8988T (cell line): ENCODE measurements at regions not wholly inside any gene's neighbourhood (a gene's known extent, or its start where the extent isn't known, plus 50 kb on each side); places are given as distances from the start of the nearest gene placed in this dataset.
"Not testable (repeated sequence)": the region's sequence is repeated elsewhere in the genome, so short reads cannot be mapped to it uniquely, and the experiment has no call there.

Experiments
- DNase-seq: peaks from one replicate; pipeline ENCODE4 v3.0.0; 2011

- no peak for DNase-seq
These were observed 139.1 kb downstream of the CDH26 start for GRCh38 chr20:60097285-60097684.

- no peak for DNase-seq
These were observed 142.6 kb downstream of the CDH26 start for GRCh38 chr20:60100780-60101179.

- no peak for DNase-seq
These were observed 143.1 kb downstream of the CDH26 start for GRCh38 chr20:60101201-60101890.

- no peak for DNase-seq
These were observed 143.7 kb downstream of the CDH26 start for GRCh38 chr20:60101891-60102281.

- no peak for DNase-seq
These were observed 144.5 kb downstream of the CDH26 start for GRCh38 chr20:60102665-60103210.

GRCh38 chr20:60104993-60105803 is 147.0 kb downstream of the CDH26 start:
- DNase-seq: no peak

- not testable (repeated sequence) for DNase-seq
These were observed 148.0 kb downstream of the CDH26 start for GRCh38 chr20:60106186-60106585.

- no peak for DNase-seq
These were observed 149.6 kb downstream of the CDH26 start for GRCh38 chr20:60107621-60108390.

- DNase-seq: no peak
These were observed 150.2 kb downstream of the CDH26 start for GRCh38 chr20:60108397-60108796.

GRCh38 chr20:60113024-60113724 is 155.0 kb downstream of the CDH26 start:
- DNase-seq: no peak

GRCh38 chr20:60113771-60114170 is 155.5 kb downstream of the CDH26 start:
- no peak for DNase-seq

GRCh38 chr20:60115451-60115850 is 157.2 kb downstream of the CDH26 start:
- DNase-seq: no peak

GRCh38 chr20:60116128-60116909 is 158.1 kb downstream of the CDH26 start:
- no peak for DNase-seq

GRCh38 chr20:60117065-60117464 is 158.8 kb downstream of the CDH26 start:
- DNase-seq: no peak

GRCh38 chr20:60121903-60122302 is 163.7 kb downstream of the CDH26 start:
- no peak for DNase-seq

- no peak for DNase-seq
These were observed 164.4 kb downstream of the CDH26 start for GRCh38 chr20:60122671-60123070.

GRCh38 chr20:60123096-60123495 is 164.9 kb downstream of the CDH26 start:
- DNase-seq: no peak

GRCh38 chr20:60123652-60124051 is 165.4 kb downstream of the CDH26 start:
- DNase-seq: no peak

GRCh38 chr20:60124776-60125381 is 166.7 kb downstream of the CDH26 start:
- no peak for DNase-seq

GRCh38 chr20:60125513-60125912 is 167.3 kb downstream of the CDH26 start:
- DNase-seq: no peak

GRCh38 chr20:60126975-60127374 is 168.8 kb downstream of the CDH26 start:
- no peak for DNase-seq
